GM12864 (cell line): ENCODE measurements at regions not wholly inside any gene's neighbourhood (a gene's known extent, or its start where the extent isn't known, plus 50 kb on each side); places are given as distances from the start of the nearest gene placed in this dataset.
"Not testable (repeated sequence)": the region's sequence is repeated elsewhere in the genome, so short reads cannot be mapped to it uniquely, and the experiment has no call there.

Experiments used
- DNase-seq: peaks from one replicate; pipeline ENCODE4 v3.0.0-alpha.2; 2011; ENCODE audit warnings: low read depth
- H3K4me3 ChIP-seq: 2 replicates; pipeline ENCODE4 v1.5.1; 2011; ENCODE audit warnings: mild to moderate bottlenecking, low read depth, low read length, control low read depth
- CTCF ChIP-seq: IDR thresholded peaks from 2 replicates; pipeline ENCODE4 v1.5.1; 2011; ENCODE audit warnings: low read depth, mild to moderate bottlenecking, moderate library complexity, low read length, control low read depth, inconsistent platforms; ENCODE audit errors: missing control alignments

- no peak for DNase-seq
- no peak overlapping the region for H3K4me3 ChIP-seq
- TF ChIP-seq CTCF = no peak
Measured at GRCh38 chr18:75697493-75697892, 270.0 kb upstream of the SMIM21 start.

- TF ChIP-seq CTCF = no peak
- H3K4me3 ChIP-seq = no peak overlapping the region
- no peak for DNase-seq
Measured at GRCh38 chr18:75696391-75696790, 268.9 kb upstream of the SMIM21 start.

- TF ChIP-seq CTCF = no peak
- no peak overlapping the region for H3K4me3 ChIP-seq
- DNase-seq = no peak
Measured at GRCh38 chr18:75694292-75694691, 266.8 kb upstream of the SMIM21 start.

- TF ChIP-seq CTCF = no peak
- no peak overlapping the region for H3K4me3 ChIP-seq
- no peak for DNase-seq
Measured at GRCh38 chr18:75691483-75691882, 264.0 kb upstream of the SMIM21 start.

GRCh38 chr18:75690283-75690682 lies 262.8 kb upstream of the SMIM21 start:
- H3K4me3 ChIP-seq, DNase-seq: not testable (repeated sequence)

GRCh38 chr18:75687626-75688025 lies 260.1 kb upstream of the SMIM21 start:
- no peak overlapping the region for H3K4me3 ChIP-seq
- DNase-seq = no peak
- no peak for TF ChIP-seq CTCF

- DNase-seq = no peak
- H3K4me3 ChIP-seq = no peak overlapping the region
- TF ChIP-seq CTCF = no peak
Measured at GRCh38 chr18:75683426-75683825, 255.9 kb upstream of the SMIM21 start.

GRCh38 chr18:75681538-75682115 lies 254.1 kb upstream of the SMIM21 start:
- DNase-seq = no peak
- no peak overlapping the region for H3K4me3 ChIP-seq
- TF ChIP-seq CTCF = no peak
